ENCODE measurements at regions not wholly inside any gene's neighbourhood (a gene's known extent, or its start where the extent isn't known, plus 50 kb on each side); places are given as distances from the start of the nearest gene placed in this dataset.
A peak's percentile ranks its signal among the peaks of the same experiment; 100 is the strongest.

DNA sequence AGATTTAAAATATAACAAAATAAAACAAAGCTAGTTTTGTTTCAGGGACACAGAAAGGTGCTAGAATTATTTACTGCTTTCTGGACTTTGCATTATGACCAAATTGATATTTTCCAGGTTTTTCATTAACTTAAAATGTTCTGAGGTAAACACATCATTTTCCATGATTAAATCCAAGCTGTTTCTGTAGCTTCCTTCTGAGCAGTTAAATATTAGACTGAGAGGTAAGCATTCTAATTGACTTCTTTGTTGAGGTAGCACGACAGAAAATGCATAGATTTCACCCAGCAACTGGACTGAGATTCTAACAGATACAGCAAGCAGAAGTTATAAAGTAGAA, 98.3 kb downstream of the BMP4 start:
- Histone ChIP-seq H3K4me2 (ENCODE audit: low read length) (no peak overlapping the region), H3K27me3 (ENCODE audit: low read length) (no peaks in the 10 kb centered on the region; the same call in 1 of the 2 replicates), H3K9ac (ENCODE audit: low read length) (no peak overlapping the region), H4K20me1 (ENCODE audit: low read length) (no peaks in the 10 kb centered on the region), H3K79me2 (ENCODE audit: low read length) (no peaks in the 10 kb centered on the region), H3K36me3 (ENCODE audit: low read depth, low read length) (no peaks in the 10 kb centered on the region), H2AFZ (ENCODE audit: low read length) (no peak overlapping the region), H3F3A (ENCODE audit: low read length, unreplicated experiment) (no peaks in the 10 kb centered on the region), H3K4me1 (ENCODE audit: insufficient read depth, low read length) (peaks cover 5% of the 10 kb centered on the region; the same call in 1 of the 2 replicates), H3K4me3 (ENCODE audit: low read length) (no peak overlapping the region), H3K9me2 (replicated peaks; ENCODE audit: low read length) (no peaks in the 10 kb centered on the region), H3K27ac (ENCODE audit: low read length) (no peak overlapping the region), H3K9me3 (ENCODE audit: low read length) (no peaks in the 10 kb centered on the region)
- DNase-seq (no peak), ATAC-seq (no peak)
- intact Hi-C loops (cut with micrococcal nuclease), result no loop called here
- TF ChIP-seq EZH2 (IDR thresholded peaks at IDR 0.05; ENCODE audit: low read length, unreplicated experiment) (no peak), CTCF (conservative IDR thresholded peaks at IDR 0.05; ENCODE audit: low read depth, low read length) (no peak), EZH2phosphoT487 (IDR thresholded peaks at IDR 0.05; ENCODE audit: borderline replicate concordance, low read length) (no peak)
- ChIA-PET CTCF (no interaction called here), POLR2A (ENCODE audit: unreplicated experiment) (no interaction called here)
- BruUV-seq (replicated peaks), result no TSS peak

DNA sequence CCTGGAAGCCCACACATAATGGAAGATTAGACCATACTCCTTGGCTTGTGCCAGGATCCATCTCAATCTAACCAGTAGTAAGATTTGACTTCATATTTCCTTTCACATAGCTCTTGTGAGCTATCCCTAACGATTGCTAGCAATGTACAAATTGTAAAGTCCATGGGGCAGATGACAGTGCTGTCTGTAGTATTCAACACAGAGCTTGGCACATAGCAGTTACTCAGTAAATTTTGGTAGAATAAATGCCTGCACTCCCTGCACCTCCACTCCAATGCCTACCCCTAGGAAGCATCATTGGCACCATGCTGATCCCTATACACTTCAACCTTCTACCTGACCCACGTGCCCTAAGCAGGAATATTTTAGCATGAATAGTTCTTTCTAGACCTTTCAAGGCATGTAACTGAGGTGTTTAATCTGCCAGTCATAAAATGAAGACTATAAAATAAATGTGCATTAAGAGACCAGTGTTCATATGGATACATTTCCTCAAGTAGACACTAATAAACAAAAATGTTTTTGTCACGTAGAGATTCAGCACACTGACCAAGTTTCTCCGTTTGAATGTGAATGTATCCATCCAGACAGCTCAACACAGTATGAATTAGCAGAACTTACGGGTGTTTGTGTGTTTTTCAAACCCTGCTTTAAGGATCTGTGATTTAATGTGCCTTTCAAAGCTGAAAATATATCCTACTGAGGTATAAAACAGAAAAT, 98.8 kb downstream of the BMP4 start:
- Histone ChIP-seq H2AFZ (ENCODE audit: low read length) (no peak overlapping the region), H3K36me3 (ENCODE audit: low read depth, low read length) (no peaks in the 10 kb centered on the region), H3K4me2 (ENCODE audit: low read length) (no peak overlapping the region), H3K9ac (ENCODE audit: low read length) (no peak overlapping the region), H3K79me2 (ENCODE audit: low read length) (no peaks in the 10 kb centered on the region), H3F3A (ENCODE audit: low read length, unreplicated experiment) (no peaks in the 10 kb centered on the region), H3K9me2 (replicated peaks; ENCODE audit: low read length) (no peaks in the 10 kb centered on the region), H3K27me3 (ENCODE audit: low read length) (no peaks in the 10 kb centered on the region; the same call in 1 of the 2 replicates), H3K27ac (ENCODE audit: low read length) (no peak overlapping the region), H3K4me1 (ENCODE audit: insufficient read depth, low read length) (peaks cover 5% of the 10 kb centered on the region; the same call in 1 of the 2 replicates), H4K20me1 (ENCODE audit: low read length) (no peaks in the 10 kb centered on the region), H3K4me3 (ENCODE audit: low read length) (no peak overlapping the region), H3K9me3 (ENCODE audit: low read length) (no peaks in the 10 kb centered on the region)
- BruUV-seq (replicated peaks), result no TSS peak
- DNase-seq (no peak), ATAC-seq (no peak)
- intact Hi-C loops (cut with micrococcal nuclease), result no loop called here
- POLR2A ChIA-PET (ENCODE audit: unreplicated experiment), result interaction anchor here (0.6 to 0.7 kb wide), 2 partner anchors 1020 to 1225 kb away, joined by 3 read pairs; no protein-coding TSS in a partner anchor
- CTCF ChIA-PET, result no interaction called here
- TF ChIP-seq CTCF (conservative IDR thresholded peaks at IDR 0.05; ENCODE audit: low read depth, low read length), result no peak
- TF ChIP-seq EZH2phosphoT487 (IDR thresholded peaks at IDR 0.05; ENCODE audit: borderline replicate concordance, low read length), result no peak
- TF ChIP-seq EZH2 (IDR thresholded peaks at IDR 0.05; ENCODE audit: low read length, unreplicated experiment), result no peak

DNA sequence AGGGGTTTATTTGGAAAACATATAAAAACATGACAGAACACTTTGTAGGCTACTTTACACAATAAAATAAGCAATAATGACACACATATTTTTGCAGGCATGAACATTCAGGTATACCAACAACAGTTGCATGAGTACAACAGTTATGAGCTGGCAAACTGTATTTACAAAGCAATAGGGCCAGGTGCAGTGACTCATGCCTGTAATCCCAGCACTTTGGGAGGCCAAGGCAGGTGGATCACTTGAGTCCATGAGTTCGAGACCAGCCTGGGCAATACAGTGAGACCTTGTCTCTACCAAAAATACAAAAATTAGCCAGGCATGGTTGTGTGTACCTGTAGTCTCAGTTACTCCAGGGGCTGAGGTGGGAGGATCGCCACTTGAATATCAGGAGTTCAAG, 101.1 kb downstream of the BMP4 start:
- CTCF ChIA-PET, result interaction anchor here (0.7 to 1.0 kb wide), 2 partner anchors 405 to 492 kb away, joined by 3 read pairs; no protein-coding TSS in a partner anchor
- ATAC-seq (peak; percentile 38), DNase-seq (peak; percentile 65)
- Histone ChIP-seq H3F3A (ENCODE audit: low read length, unreplicated experiment) (no peaks in the 10 kb centered on the region), H3K27me3 (ENCODE audit: low read length) (no peaks in the 10 kb centered on the region), H3K9ac (ENCODE audit: low read length) (no peak overlapping the region), H3K79me2 (ENCODE audit: low read length) (no peaks in the 10 kb centered on the region), H3K4me2 (ENCODE audit: low read length) (no peak overlapping the region), H3K9me2 (replicated peaks; ENCODE audit: low read length) (no peaks in the 10 kb centered on the region), H3K4me3 (ENCODE audit: low read length) (no peak overlapping the region), H4K20me1 (ENCODE audit: low read length) (no peaks in the 10 kb centered on the region), H3K4me1 (ENCODE audit: insufficient read depth, low read length) (peaks cover 22% of the 10 kb centered on the region), H2AFZ (ENCODE audit: low read length) (no peak overlapping the region), H3K9me3 (ENCODE audit: low read length) (no peaks in the 10 kb centered on the region), H3K36me3 (ENCODE audit: low read depth, low read length) (no peaks in the 10 kb centered on the region), H3K27ac (ENCODE audit: low read length) (no peak overlapping the region)
- POLR2A ChIA-PET (ENCODE audit: unreplicated experiment), result interaction anchor here (0.6 to 1.0 kb wide), 3 partner anchors 59 to 684 kb away, joined by 4 to 8 read pairs (median 5); no protein-coding TSS in a partner anchor
- intact Hi-C loops (cut with micrococcal nuclease), result no loop called here
- BruUV-seq (replicated peaks), result no TSS peak
- TF ChIP-seq CTCF (conservative IDR thresholded peaks at IDR 0.05; ENCODE audit: low read depth, low read length) (no peak), EZH2phosphoT487 (IDR thresholded peaks at IDR 0.05; ENCODE audit: borderline replicate concordance, low read length) (no peak), EZH2 (IDR thresholded peaks at IDR 0.05; ENCODE audit: low read length, unreplicated experiment) (no peak)

Data from PC-3 (cell line).